ENCODE measurements at regions not wholly inside any gene's neighbourhood (a gene's known extent, or its start where the extent isn't known, plus 50 kb on each side); places are given as distances from the start of the nearest gene placed in this dataset.

- no peaks in the 10 kb centered on the region for H4K20me1 ChIP-seq (ENCODE audit: insufficient read depth, low read length, poor library complexity, severe bottlenecking)
- H3F3A ChIP-seq (ENCODE audit: low read depth): no peaks in the 10 kb centered on the region
- H3K4me1 ChIP-seq (ENCODE audit: insufficient read depth, low read length, poor library complexity, severe bottlenecking): no peaks in the 10 kb centered on the region
- TF ChIP-seq, protein P1, sequence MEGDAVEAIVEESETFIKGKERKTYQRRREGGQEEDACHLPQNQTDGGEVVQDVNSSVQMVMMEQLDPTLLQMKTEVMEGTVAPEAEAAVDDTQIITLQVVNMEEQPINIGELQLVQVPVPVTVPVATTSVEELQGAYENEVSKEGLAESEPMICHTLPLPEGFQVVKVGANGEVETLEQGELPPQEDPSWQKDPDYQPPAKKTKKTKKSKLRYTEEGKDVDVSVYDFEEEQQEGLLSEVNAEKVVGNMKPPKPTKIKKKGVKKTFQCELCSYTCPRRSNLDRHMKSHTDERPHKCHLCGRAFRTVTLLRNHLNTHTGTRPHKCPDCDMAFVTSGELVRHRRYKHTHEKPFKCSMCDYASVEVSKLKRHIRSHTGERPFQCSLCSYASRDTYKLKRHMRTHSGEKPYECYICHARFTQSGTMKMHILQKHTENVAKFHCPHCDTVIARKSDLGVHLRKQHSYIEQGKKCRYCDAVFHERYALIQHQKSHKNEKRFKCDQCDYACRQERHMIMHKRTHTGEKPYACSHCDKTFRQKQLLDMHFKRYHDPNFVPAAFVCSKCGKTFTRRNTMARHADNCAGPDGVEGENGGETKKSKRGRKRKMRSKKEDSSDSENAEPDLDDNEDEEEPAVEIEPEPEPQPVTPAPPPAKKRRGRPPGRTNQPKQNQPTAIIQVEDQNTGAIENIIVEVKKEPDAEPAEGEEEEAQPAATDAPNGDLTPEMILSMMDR (conservative IDR thresholded peaks at IDR 0.05; ENCODE audit: low read length): no peak
- no peak for TF ChIP-seq EZH2phosphoT487 (IDR thresholded peaks at IDR 0.05; ENCODE audit: borderline replicate concordance)
- no peaks in the 10 kb centered on the region for H3K79me2 ChIP-seq (ENCODE audit: insufficient read depth, low read length)
- H3K4me3 ChIP-seq (ENCODE audit: low read length, poor library complexity, severe bottlenecking): no peak overlapping the region
- no peak overlapping the region for H3K9ac ChIP-seq (ENCODE audit: low read depth, low read length, poor library complexity, severe bottlenecking)
- H3K9me2 ChIP-seq (replicated peaks; ENCODE audit: low read depth, low read length): no peaks in the 10 kb centered on the region
- H3K4me2 ChIP-seq (ENCODE audit: low read depth, low read length, poor library complexity, severe bottlenecking): no peak overlapping the region
- no peaks in the 10 kb centered on the region for H3K9me3 ChIP-seq (ENCODE audit: insufficient read depth, low read depth, low read length)
- no peaks in the 10 kb centered on the region for H3K27me3 ChIP-seq (ENCODE audit: insufficient read depth, low read length, poor library complexity, severe bottlenecking)
- no peaks in the 10 kb centered on the region for H3K36me3 ChIP-seq (ENCODE audit: insufficient read depth, low read length)
- H2AFZ ChIP-seq (ENCODE audit: low read length): no peak overlapping the region
Observed at GRCh38 chr4:66095065-66095464, 424.8 kb upstream of the EPHA5 start.

GRCh38 chr4:66094070-66094469 is 423.8 kb upstream of the EPHA5 start:
- Histone ChIP-seq H3K9me3 (ENCODE audit: insufficient read depth, low read depth, low read length) (no peaks in the 10 kb centered on the region), H3K4me1 (ENCODE audit: insufficient read depth, low read length, poor library complexity, severe bottlenecking) (no peaks in the 10 kb centered on the region), H3K4me3 (ENCODE audit: low read length, poor library complexity, severe bottlenecking) (no peak overlapping the region), H3F3A (ENCODE audit: low read depth) (no peaks in the 10 kb centered on the region), H4K20me1 (ENCODE audit: insufficient read depth, low read length, poor library complexity, severe bottlenecking) (no peaks in the 10 kb centered on the region), H3K9ac (ENCODE audit: low read depth, low read length, poor library complexity, severe bottlenecking) (no peak overlapping the region), H2AFZ (ENCODE audit: low read length) (no peak overlapping the region), H3K79me2 (ENCODE audit: insufficient read depth, low read length) (no peaks in the 10 kb centered on the region), H3K36me3 (ENCODE audit: insufficient read depth, low read length) (no peaks in the 10 kb centered on the region), H3K27me3 (ENCODE audit: insufficient read depth, low read length, poor library complexity, severe bottlenecking) (no peaks in the 10 kb centered on the region), H3K9me2 (replicated peaks; ENCODE audit: low read depth, low read length) (no peaks in the 10 kb centered on the region), H3K4me2 (ENCODE audit: low read depth, low read length, poor library complexity, severe bottlenecking) (no peak overlapping the region)
- no peak for TF ChIP-seq EZH2phosphoT487 (IDR thresholded peaks at IDR 0.05; ENCODE audit: borderline replicate concordance)
- TF ChIP-seq, protein P1 (conservative IDR thresholded peaks at IDR 0.05; ENCODE audit: low read length): no peak

- Histone ChIP-seq H3K4me2 (ENCODE audit: low read depth, low read length, poor library complexity, severe bottlenecking) (no peak overlapping the region), H3F3A (ENCODE audit: low read depth) (no peaks in the 10 kb centered on the region), H3K9me2 (replicated peaks; ENCODE audit: low read depth, low read length) (no peaks in the 10 kb centered on the region), H3K36me3 (ENCODE audit: insufficient read depth, low read length) (no peaks in the 10 kb centered on the region), H3K9me3 (ENCODE audit: insufficient read depth, low read depth, low read length) (no peaks in the 10 kb centered on the region), H2AFZ (ENCODE audit: low read length) (no peak overlapping the region), H3K9ac (ENCODE audit: low read depth, low read length, poor library complexity, severe bottlenecking) (no peak overlapping the region), H3K4me3 (ENCODE audit: low read length, poor library complexity, severe bottlenecking) (no peak overlapping the region), H3K79me2 (ENCODE audit: insufficient read depth, low read length) (no peaks in the 10 kb centered on the region), H3K4me1 (ENCODE audit: insufficient read depth, low read length, poor library complexity, severe bottlenecking) (no peaks in the 10 kb centered on the region), H4K20me1 (ENCODE audit: insufficient read depth, low read length, poor library complexity, severe bottlenecking) (no peaks in the 10 kb centered on the region), H3K27me3 (ENCODE audit: insufficient read depth, low read length, poor library complexity, severe bottlenecking) (no peaks in the 10 kb centered on the region)
- TF ChIP-seq, protein P1 (conservative IDR thresholded peaks at IDR 0.05; ENCODE audit: low read length): no peak
- TF ChIP-seq EZH2phosphoT487 (IDR thresholded peaks at IDR 0.05; ENCODE audit: borderline replicate concordance): no peak
Observed at GRCh38 chr4:66091786-66092185, 421.5 kb upstream of the EPHA5 start.
